ENCODE measurements at regions not wholly inside any gene's neighbourhood (a gene's known extent, or its start where the extent isn't known, plus 50 kb on each side); places are given as distances from the start of the nearest gene placed in this dataset.

GRCh38 chr10:3950676-3951275 lies 165.8 kb upstream of the KLF6 start:
- TF ChIP-seq POLR2AphosphoS5 (IDR thresholded peaks at IDR 0.05): no peak
- no peak for TF ChIP-seq POLR2A (IDR thresholded peaks at IDR 0.05)
- no peak for TF ChIP-seq CTCF (IDR thresholded peaks at IDR 0.05 in 8 of 11, conservative IDR thresholded peaks at IDR 0.05 in 3 of 11)
